Tibial nerve (tissue), 4 donors: ENCODE measurements at regions not wholly inside any gene's neighbourhood (a gene's known extent, or its start where the extent isn't known, plus 50 kb on each side); places are given as distances from the start of the nearest gene placed in this dataset.

Experiments
- EP300 ChIP-seq, 2 donors: sonication (generic); formaldehyde crosslinking; IDR thresholded peaks; one replicate each; pipeline ENCODE4 v1.6.1; 2017; ENCODE audit warnings: antibody characterized with exemption in 2 of 2, mild to moderate bottlenecking in 1 of 2
- POLR2A ChIP-seq, 2 donors: fragments of 450-650 bp; IDR thresholded peaks; one replicate each; pipeline ENCODE4 v1.6.1; 2017; ENCODE audit warnings: antibody characterized with exemption in 2 of 2, mild to moderate bottlenecking in 2 of 2, moderate library complexity in 2 of 2
- TF ChIP-seq, protein P1 (sequence below), 5 experiments: fragments of 200-600 bp in 3 of 5; fragments of 450-650 bp in 2 of 5; sonication (generic) in 3 of 5; IDR thresholded peaks; one replicate each; pipeline ENCODE4 v1.5.1; 2016 to 2019; ENCODE audit warnings: antibody characterized with exemption in 5 of 5, mild to moderate bottlenecking in 3 of 5, moderate library complexity in 2 of 5

DNA sequence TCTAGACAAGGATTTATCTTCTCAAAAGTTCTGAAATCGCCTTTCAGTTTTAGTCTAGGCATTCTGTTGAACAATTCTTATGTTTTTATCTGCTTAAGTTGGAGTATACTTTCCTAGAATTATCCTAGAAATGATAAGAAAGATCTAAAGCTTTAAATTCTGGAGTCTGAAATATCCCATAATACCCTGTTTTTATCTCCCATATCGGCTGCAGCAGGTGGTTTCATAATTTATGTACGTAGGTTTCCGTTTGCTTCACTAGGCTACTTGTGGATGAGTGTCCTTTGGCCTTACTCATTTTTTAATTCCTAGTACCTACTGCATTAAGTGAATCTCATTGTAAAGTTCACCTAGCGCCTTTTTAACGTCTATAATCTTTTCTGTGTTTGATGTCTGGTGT, 58.5 kb upstream of the MGAT5 start:
- TF ChIP-seq EP300 (IDR thresholded peaks at IDR 0.05) (no peak), POLR2A (IDR thresholded peaks at IDR 0.05) (no peak)
- TF ChIP-seq, protein P1, sequence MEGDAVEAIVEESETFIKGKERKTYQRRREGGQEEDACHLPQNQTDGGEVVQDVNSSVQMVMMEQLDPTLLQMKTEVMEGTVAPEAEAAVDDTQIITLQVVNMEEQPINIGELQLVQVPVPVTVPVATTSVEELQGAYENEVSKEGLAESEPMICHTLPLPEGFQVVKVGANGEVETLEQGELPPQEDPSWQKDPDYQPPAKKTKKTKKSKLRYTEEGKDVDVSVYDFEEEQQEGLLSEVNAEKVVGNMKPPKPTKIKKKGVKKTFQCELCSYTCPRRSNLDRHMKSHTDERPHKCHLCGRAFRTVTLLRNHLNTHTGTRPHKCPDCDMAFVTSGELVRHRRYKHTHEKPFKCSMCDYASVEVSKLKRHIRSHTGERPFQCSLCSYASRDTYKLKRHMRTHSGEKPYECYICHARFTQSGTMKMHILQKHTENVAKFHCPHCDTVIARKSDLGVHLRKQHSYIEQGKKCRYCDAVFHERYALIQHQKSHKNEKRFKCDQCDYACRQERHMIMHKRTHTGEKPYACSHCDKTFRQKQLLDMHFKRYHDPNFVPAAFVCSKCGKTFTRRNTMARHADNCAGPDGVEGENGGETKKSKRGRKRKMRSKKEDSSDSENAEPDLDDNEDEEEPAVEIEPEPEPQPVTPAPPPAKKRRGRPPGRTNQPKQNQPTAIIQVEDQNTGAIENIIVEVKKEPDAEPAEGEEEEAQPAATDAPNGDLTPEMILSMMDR (IDR thresholded peaks at IDR 0.05) = no peak
